DMS 273 treated with DMSO at 0.1 percent for 48 hours (cell line): ENCODE measurements at regions not wholly inside any gene's neighbourhood (a gene's known extent, or its start where the extent isn't known, plus 50 kb on each side); places are given as distances from the start of the nearest gene placed in this dataset.
"Not testable (repeated sequence)": the region's sequence is repeated elsewhere in the genome, so short reads cannot be mapped to it uniquely, and the experiment has no call there.

ENCODE experiments used
- DNase-seq: peaks from one replicate; lab custom pipeline; 2025; lab: John Stamatoyannopoulos, UW

- no peak for DNase-seq
These were observed 115.9 kb downstream of the OTOR start for GRCh38 chr20:16864069-16864468.

- no peak for DNase-seq
These were observed 116.8 kb downstream of the OTOR start for GRCh38 chr20:16864963-16865362.

DNA sequence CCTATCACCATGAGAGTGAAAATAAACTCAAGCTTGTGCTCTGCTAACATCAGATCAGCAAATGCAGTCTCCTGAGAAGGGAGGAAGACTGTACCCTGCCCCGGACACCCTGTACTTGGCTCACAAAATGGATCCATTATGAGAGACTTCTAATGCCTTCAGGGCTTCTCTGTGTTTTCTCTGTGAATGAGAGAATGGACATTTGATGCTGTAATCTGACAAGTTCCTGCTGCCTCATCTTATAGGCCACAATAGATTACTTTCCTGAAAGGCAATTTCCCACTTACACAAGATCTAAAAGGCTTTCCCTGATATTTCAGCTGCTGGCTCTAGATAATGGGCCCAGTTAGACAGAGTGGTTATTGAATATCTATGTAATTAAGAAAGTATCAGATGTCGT lies 117.2 kb downstream of the OTOR start:
- DNase-seq: no peak

- DNase-seq: not testable (repeated sequence)
These were observed 125.0 kb downstream of the OTOR start for GRCh38 chr20:16873124-16873523.

DNA sequence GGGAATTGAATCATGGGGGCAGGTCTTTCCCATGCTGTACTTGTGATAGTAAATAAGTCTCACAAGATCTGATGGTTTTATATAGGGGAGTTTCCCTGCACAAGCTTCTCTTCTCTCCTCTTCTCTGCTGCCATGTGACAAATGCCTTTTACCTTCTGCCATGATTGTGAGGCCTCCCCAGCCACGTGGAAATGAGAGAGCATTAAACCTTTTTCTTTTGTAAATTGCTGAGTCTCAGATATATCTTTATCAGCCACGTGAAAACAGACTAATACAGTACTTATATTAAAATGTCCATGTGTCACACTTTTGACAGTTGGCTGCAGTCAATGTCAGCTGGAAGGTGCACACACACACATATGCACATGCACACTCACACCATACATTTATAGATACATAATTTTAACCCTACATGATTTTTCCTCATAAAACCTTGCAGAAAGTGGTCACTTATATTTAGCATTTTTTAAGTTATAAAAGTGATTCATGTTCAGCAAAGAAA lies 128.9 kb downstream of the OTOR start:
- DNase-seq: no peak

- DNase-seq: no peak
These were observed 137.6 kb downstream of the OTOR start for GRCh38 chr20:16885746-16886145.

GRCh38 chr20:16898433-16898832 lies 150.3 kb downstream of the OTOR start:
- DNase-seq: no peak

DNA sequence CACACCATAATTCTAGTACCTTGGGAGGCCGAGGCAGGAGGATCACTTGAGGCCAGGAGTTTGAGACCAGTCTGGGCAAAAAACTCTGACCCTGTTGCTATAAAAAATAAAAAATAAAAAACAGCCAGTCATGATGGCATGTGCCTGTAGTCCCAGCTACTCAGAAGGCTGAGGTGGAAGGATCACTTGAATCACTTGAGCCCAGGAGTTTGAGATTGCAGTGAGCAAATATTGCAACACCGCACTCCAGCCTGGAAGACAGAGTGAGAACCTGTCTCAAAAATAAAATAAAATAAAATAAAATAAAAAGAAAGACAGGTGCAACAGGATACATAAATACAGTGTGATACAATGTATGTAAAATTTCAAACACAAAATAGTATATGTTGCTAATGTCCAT lies 154.5 kb downstream of the OTOR start:
- DNase-seq: no peak

GRCh38 chr20:16904751-16905150 lies 156.6 kb downstream of the OTOR start:
- no peak for DNase-seq

GRCh38 chr20:16914277-16914676 lies 166.1 kb downstream of the OTOR start:
- no peak for DNase-seq

- no peak for DNase-seq
These were observed 168.0 kb downstream of the OTOR start for GRCh38 chr20:16916165-16916564.

DNA sequence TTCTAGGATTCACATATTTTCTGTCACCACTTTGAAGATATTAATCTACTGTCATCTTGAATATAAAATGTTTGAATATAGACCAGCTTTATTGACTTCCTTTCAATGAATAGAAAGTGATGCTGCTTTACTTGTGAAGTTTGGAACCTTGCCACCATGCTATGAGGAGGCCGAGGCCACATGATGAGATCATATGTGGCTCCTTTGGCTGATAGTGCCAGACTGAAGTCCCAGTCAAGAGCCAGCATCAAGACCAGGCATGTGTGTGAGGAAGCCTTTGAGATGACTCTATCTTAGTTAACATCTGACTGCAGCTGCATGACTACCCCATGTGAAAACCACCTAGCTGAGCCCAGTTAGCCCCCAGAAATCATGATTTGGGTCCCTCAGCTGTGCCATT lies 169.5 kb downstream of the OTOR start:
- DNase-seq: no peak

GRCh38 chr20:16918366-16918765 lies 170.2 kb downstream of the OTOR start:
- DNase-seq: no peak

DNA sequence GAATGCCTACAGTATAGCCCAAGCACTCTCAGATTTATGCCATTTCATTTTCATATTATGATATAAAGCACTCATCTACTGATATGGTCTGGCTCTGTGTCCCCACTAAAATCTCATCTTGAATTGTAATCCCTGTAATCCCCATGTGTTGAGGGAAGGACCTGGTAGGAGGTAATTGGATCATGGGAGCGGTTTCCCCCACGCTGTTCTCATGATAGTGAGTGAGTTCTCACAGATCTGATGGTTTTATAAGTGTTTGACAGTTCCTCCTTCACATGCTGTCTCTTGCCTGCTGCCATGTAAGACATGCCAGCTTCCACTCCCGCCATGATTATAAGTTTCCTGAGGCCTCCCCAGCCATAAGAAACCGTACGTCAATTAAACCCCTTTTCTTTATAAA lies 171.7 kb downstream of the OTOR start:
- no peak for DNase-seq

- no peak for DNase-seq
These were observed 174.7 kb downstream of the OTOR start for GRCh38 chr20:16922834-16923233.

DNA sequence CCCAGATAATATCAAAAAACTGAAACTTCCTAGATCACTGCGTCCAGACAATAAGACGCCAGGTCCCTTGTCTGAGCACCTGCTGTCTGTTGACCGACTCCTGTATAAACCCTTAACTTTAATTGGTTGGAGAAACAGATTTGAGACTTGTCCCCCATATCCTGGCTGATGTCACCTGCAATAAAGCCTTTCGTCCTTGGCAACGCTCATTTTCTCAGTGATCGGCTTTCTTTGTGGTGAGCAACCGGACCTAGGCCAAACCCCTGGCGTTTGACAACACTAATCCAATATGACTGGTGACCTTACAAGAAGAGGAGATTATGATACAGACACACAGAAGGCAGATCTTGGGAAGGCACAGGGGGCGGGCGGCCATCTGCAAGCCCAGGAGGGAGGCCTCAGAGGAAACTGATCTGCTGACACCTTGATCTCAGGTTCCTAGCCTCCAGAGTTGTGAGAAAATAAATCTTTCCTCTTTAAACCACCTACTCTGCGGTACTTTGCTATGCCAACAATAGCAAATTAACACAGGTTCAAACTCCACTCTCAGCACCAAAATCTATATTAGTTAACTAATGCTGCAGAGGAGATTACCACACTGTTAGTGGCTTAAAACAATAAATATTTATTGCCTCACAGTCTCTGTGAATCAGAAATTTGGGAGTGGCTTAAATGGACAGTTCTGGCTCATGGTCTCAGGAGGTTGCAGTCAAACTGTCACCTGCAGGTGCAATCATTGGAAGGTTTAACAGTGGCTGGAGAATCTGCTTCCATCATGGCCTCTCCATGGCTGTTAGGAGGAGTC lies 178.7 kb downstream of the OTOR start:
- DNase-seq: no peak

GRCh38 chr20:16929756-16930155 lies 181.6 kb downstream of the OTOR start:
- DNase-seq: no peak

DNA sequence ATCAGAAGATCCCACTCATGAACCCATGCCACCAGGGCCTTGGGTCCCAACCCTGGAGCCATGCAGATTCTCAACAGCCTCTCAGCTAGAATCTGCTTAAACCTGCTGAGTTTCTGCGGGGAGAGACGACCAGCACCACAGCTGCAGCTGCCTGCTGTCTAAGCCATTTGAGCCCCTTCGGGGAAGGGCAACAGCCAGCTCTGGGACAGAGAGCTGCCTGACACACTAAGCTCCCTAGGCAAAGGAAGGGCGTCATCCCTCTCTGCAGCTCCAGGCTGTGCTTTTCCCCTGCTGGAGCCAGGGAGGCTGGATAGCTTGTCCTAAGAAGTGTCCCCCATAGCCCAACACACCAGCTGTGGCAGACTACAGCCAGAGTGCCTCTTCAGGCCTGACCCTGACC lies 182.5 kb downstream of the OTOR start:
- DNase-seq: no peak

- DNase-seq: no peak
These were observed 190.9 kb downstream of the OTOR start for GRCh38 chr20:16939051-16939450.

- DNase-seq: no peak
These were observed 192.5 kb downstream of the OTOR start for GRCh38 chr20:16940701-16941100.

GRCh38 chr20:16942051-16942450 lies 193.9 kb downstream of the OTOR start:
- no peak for DNase-seq

GRCh38 chr20:16942756-16943155 lies 194.6 kb downstream of the OTOR start:
- no peak for DNase-seq

DNA sequence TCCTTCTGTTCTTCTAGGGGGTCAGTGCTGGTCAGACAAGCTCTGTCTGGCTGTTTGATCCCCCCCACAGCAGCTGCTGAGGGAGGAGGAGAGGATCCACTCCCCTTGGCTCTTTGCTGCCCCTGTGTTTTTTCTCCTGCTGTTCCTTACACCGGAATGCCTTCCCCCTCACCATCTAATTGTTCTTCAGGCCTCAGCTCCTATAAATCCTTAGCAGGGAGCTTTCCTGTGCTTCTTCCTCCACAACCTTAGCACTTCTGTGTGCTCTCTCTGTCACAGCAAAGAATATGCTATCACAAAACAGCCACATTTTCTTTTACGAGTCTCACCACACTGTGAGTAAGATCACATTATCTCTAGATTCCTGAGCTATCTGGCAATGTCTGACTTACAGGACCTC lies 196.6 kb downstream of the OTOR start:
- no peak for DNase-seq

- no peak for DNase-seq
These were observed 197.5 kb downstream of the OTOR start for GRCh38 chr20:16945619-16946018.
